GM18505 (cell line): ENCODE measurements at regions not wholly inside any gene's neighbourhood (a gene's known extent, or its start where the extent isn't known, plus 50 kb on each side); places are given as distances from the start of the nearest gene placed in this dataset.

ENCODE experiments used
- ATAC-seq: cut with Tn5 transposase; IDR thresholded peaks from one replicate; pipeline ENCODE4 v1.9.1; 2021; ENCODE audit not compliant: unreplicated experiment
- POLR2A ChIP-seq: IDR thresholded peaks from 4 replicates; pipeline ENCODE4 v1.6.1; 2011; ENCODE audit warnings: borderline replicate concordance; ENCODE audit not compliant: insufficient read depth, insufficient read length; ENCODE audit errors: extremely low read depth

- no peak for TF ChIP-seq POLR2A
- peak; percentile 77 for ATAC-seq
Observed at GRCh38 chr18:27652480-27653121, 467.5 kb upstream of the CHST9 start.

- no peak for TF ChIP-seq POLR2A
- no peak for ATAC-seq
Observed at GRCh38 chr18:27649621-27650020, 464.5 kb upstream of the CHST9 start.

GRCh38 chr18:27645929-27646328 lies 460.8 kb upstream of the CHST9 start:
- ATAC-seq: no peak
- no peak for TF ChIP-seq POLR2A

GRCh38 chr18:27636576-27637085 lies 451.5 kb upstream of the CHST9 start:
- TF ChIP-seq POLR2A: no peak
- ATAC-seq: no peak

- TF ChIP-seq POLR2A: no peak
- no peak for ATAC-seq
Observed at GRCh38 chr18:27632706-27633105, 447.6 kb upstream of the CHST9 start.

- TF ChIP-seq POLR2A: no peak
- no peak for ATAC-seq
Observed at GRCh38 chr18:27627927-27628326, 442.8 kb upstream of the CHST9 start.

- ATAC-seq: no peak
- TF ChIP-seq POLR2A: no peak
Observed at GRCh38 chr18:27621236-27621890, 436.3 kb upstream of the CHST9 start.

GRCh38 chr18:27619906-27620305 lies 434.8 kb upstream of the CHST9 start:
- TF ChIP-seq POLR2A: no peak
- no peak for ATAC-seq

- ATAC-seq: no peak
- no peak for TF ChIP-seq POLR2A
Observed at GRCh38 chr18:27619090-27619772, 434.1 kb upstream of the CHST9 start.

GRCh38 chr18:27616324-27616723 lies 431.2 kb upstream of the CHST9 start:
- ATAC-seq: no peak

GRCh38 chr18:27614951-27615844 lies 430.1 kb upstream of the CHST9 start:
- no peak for TF ChIP-seq POLR2A
- ATAC-seq: no peak

More at GRCh38 chr18:27616324-27616723, 431.2 kb upstream of the CHST9 start:
- TF ChIP-seq POLR2A: no peak

GRCh38 chr18:27609221-27609620 lies 424.1 kb upstream of the CHST9 start:
- no peak for TF ChIP-seq POLR2A
- ATAC-seq: no peak

- TF ChIP-seq POLR2A: no peak
- no peak for ATAC-seq
Observed at GRCh38 chr18:27608742-27609141, 423.6 kb upstream of the CHST9 start.
